Endothelial cell of umbilical vein (primary cell): ENCODE measurements at regions not wholly inside any gene's neighbourhood (a gene's known extent, or its start where the extent isn't known, plus 50 kb on each side); places are given as distances from the start of the nearest gene placed in this dataset.

ENCODE experiments used
- BruUV-seq: library from RNA; stranded (reverse); fragments of 400-500 nt; replicated peaks from 2 replicates; lab custom pipeline; 2021; lab: Mats Ljungman, UMichigan
- CTCF ChIA-PET: fragments of 300-600, 350-600 bp; sonication (Branson Sonifier 250); formaldehyde crosslinking; loops from one replicate; lab custom pipeline; 2021; ENCODE audit warnings: antibody characterized with exemption, inconsistent platforms; lab: Charles Lee
- POLR2A ChIA-PET: fragments of 300-600, 350-600 bp; sonication (Branson Sonifier 250); formaldehyde crosslinking; loops from one replicate; lab custom pipeline; 2021; ENCODE audit warnings: antibody characterized with exemption, inconsistent platforms; lab: Charles Lee
- DNase-seq: peaks from one replicate; pipeline ENCODE4 v3.0.0-alpha.2; 2011; ENCODE audit warnings: low read depth, low spot score
- FAIRE-seq: peaks from 2 replicates; lab custom pipeline; 2011; peaks lifted over from hg19 to GRCh38; lab: Jason Lieb, UNC
- H2AFZ ChIP-seq: 2 replicates; pipeline ENCODE4 v1.6.0; 2012; ENCODE audit warnings: low read depth, low read length, control low read depth, inconsistent platforms
- H3K27ac ChIP-seq: 2 replicates; pipeline ENCODE4 v1.5.1; 2011; ENCODE audit warnings: low read depth, mild to moderate bottlenecking, control low read depth, low read length, moderate library complexity; ENCODE audit not compliant: insufficient read depth
- H3K27me3 ChIP-seq, 2 experiments: 2 replicates each; pipeline versions ENCODE4 v1.6.0 to v1.6.1; 2011; ENCODE audit warnings: low read length in 2 of 2, mixed read lengths in 1 of 2; ENCODE audit not compliant: control insufficient read depth in 2 of 2, insufficient read depth in 2 of 2
- H3K36me3 ChIP-seq, 2 experiments: 2 replicates in 1 of 2; 3 replicates in 1 of 2; pipeline ENCODE4 v1.5.1; 2011; ENCODE audit warnings: low read length in 2 of 2, mild to moderate bottlenecking in 1 of 2, moderate library complexity in 1 of 2; ENCODE audit not compliant: control insufficient read depth in 2 of 2, insufficient read depth in 2 of 2; ENCODE audit errors: extremely low read depth in 1 of 2
- H3K4me1 ChIP-seq: 3 replicates; pipeline ENCODE4 v1.5.1; 2011; ENCODE audit warnings: mild to moderate bottlenecking, low read length; ENCODE audit not compliant: control insufficient read depth, insufficient read depth; ENCODE audit errors: extremely low read depth
- H3K4me2 ChIP-seq: 2 replicates; pipeline ENCODE4 v1.6.1; 2011; ENCODE audit warnings: low read length, control low read depth, mixed read lengths; ENCODE audit not compliant: insufficient read depth
- H3K4me3 ChIP-seq, 3 experiments: fragments of 200-600 bp in 1 of 3; sonication (generic), shearing (Covaris generic) in 1 of 3; replicated peaks in 1 of 3; 2 replicates each; pipeline ENCODE4 v1.5.1; 2011 to 2016; ENCODE audit warnings: control low read depth in 3 of 3, low read length in 3 of 3, mild to moderate bottlenecking in 2 of 3, inconsistent platforms in 1 of 3, low read depth in 1 of 3, moderate library complexity in 1 of 3; ENCODE audit not compliant: insufficient read depth in 1 of 3
- H3K79me2 ChIP-seq: 2 replicates; pipeline ENCODE4 v1.6.0; 2012; ENCODE audit warnings: low read length, inconsistent platforms; ENCODE audit not compliant: control insufficient read depth, insufficient read depth
- H3K9ac ChIP-seq: replicated peaks from 2 replicates; pipeline ENCODE3; 2011; ENCODE audit warnings: low read length, control low read depth; ENCODE audit not compliant: insufficient read depth; ENCODE audit errors: extremely low read depth
- H3K9me1 ChIP-seq: replicated peaks from 3 replicates; pipeline ENCODE4 v1.6.0; 2011; ENCODE audit warnings: mild to moderate bottlenecking, low read length; ENCODE audit not compliant: control insufficient read depth, insufficient read depth; ENCODE audit errors: extremely low read depth
- H3K9me3 ChIP-seq: replicated peaks from 2 replicates; pipeline ENCODE4 v1.5.1; 2012; ENCODE audit warnings: low read length, inconsistent platforms; ENCODE audit not compliant: control insufficient read depth, insufficient read depth
- H4K20me1 ChIP-seq: replicated peaks from 2 replicates; pipeline ENCODE3; 2011; ENCODE audit warnings: mild to moderate bottlenecking, low read length; ENCODE audit not compliant: control insufficient read depth, insufficient read depth; ENCODE audit errors: extremely low read depth
- CTCF ChIP-seq, 2 donors: IDR thresholded peaks; 1 replicate in 1 of 2; 2 replicates in 1 of 2; pipeline ENCODE4 v1.5.1; 2011; ENCODE audit warnings: low read length in 2 of 2, mild to moderate bottlenecking in 2 of 2, moderate library complexity in 2 of 2, control low read depth in 1 of 2, inconsistent platforms in 1 of 2, low read depth in 1 of 2; ENCODE audit not compliant: insufficient read depth in 1 of 2; ENCODE audit errors: extremely low read depth in 1 of 2
- EZH2 ChIP-seq: IDR thresholded peaks from 2 replicates; pipeline ENCODE4 v1.6.1; 2012; ENCODE audit warnings: borderline replicate concordance, low read depth, mild to moderate bottlenecking, moderate library complexity, low read length, inconsistent platforms; ENCODE audit not compliant: severe bottlenecking
- FOS ChIP-seq: IDR thresholded peaks from 2 replicates; pipeline ENCODE4 v1.6.1; 2011; ENCODE audit warnings: mild to moderate bottlenecking, low read length, moderate library complexity, borderline replicate concordance; ENCODE audit not compliant: insufficient read depth
- MAX ChIP-seq: IDR thresholded peaks from 2 replicates; pipeline ENCODE4 v1.6.1; 2011; ENCODE audit not compliant: insufficient read depth, insufficient read length
- dilution Hi-C: fragments of 300-500 bp; cut with MboI; formaldehyde crosslinking; loops from one replicate; pipeline ENCODE4 v1.15.0; 2019; ENCODE audit warnings: low sequenced_read_pairs; ENCODE audit not compliant: extremely low pct_ligation_motif_present
- intact Hi-C: fragments of 100-400 bp; cut with micrococcal nuclease; formaldehyde crosslinking; loops from one replicate; pipeline ENCODE4 v1.10.0; 2022

- no peaks in the 10 kb centered on the region for H3K9me3 ChIP-seq
- POLR2A ChIA-PET = no interaction called here
- no peak for TF ChIP-seq CTCF (IDR thresholded peaks at IDR 0.05; ENCODE audit: extremely low read depth in 1 of 2, insufficient read depth in 1 of 2, low read depth in 1 of 2, low read length in 2 of 2)
- TF ChIP-seq EZH2 = no peak
- TF ChIP-seq MAX = no peak
- FAIRE-seq (no peak), DNase-seq (peak; percentile 2)
- H3K27ac ChIP-seq = no peak overlapping the region
- BruUV-seq = no TSS peak
- no peaks in the 10 kb centered on the region for H3K9me1 ChIP-seq
- H2AFZ ChIP-seq = no peak overlapping the region
- intact Hi-C loops = no loop called here
- H3K4me2 ChIP-seq = no peak overlapping the region
- H3K4me3 ChIP-seq = no peak overlapping the region
- CTCF ChIA-PET = no interaction called here
- H3K9ac ChIP-seq = no peak overlapping the region
- no peaks in the 10 kb centered on the region for H4K20me1 ChIP-seq
- dilution Hi-C loops = no loop called here
- no peaks in the 10 kb centered on the region for H3K36me3 ChIP-seq
- no peaks in the 10 kb centered on the region for H3K79me2 ChIP-seq
- H3K4me1 ChIP-seq = no peaks in the 10 kb centered on the region
- no peaks in the 10 kb centered on the region for H3K27me3 ChIP-seq
These were observed 147.8 kb downstream of the PMAIP1 start for GRCh38 chr18:60047556-60047955.

DNA sequence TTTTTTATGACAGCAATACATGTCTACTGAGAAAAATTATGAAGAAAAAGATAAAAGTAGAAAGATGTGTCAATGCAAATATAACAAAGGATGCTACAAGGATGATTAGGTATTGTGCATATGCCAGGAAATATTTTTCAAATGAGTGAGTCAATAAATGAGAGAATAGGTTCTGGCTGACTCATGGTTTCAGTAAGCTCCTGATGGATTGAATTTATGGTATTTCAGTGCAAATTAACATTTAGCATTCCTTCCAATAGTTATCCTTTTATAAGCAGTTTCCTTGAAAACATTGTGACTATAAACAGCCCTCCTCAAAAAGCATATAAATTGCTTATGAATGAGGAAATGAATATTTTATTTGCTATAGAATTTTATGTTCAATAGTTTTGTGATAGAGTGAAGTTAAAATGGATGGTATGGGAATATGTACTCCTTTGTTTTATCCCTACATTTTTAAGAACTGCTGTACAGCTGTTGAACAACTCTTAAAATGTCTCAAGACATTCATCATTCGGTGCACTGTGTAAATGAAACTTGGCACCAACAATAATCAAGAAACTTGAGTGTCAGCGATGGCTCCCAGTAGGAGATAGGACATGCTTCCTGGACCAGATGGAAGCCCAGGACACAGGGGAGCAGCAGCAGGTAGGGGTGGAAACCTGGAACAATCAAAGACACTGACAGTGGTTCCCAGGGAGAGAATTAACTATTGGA lies 144.7 kb downstream of the PMAIP1 start:
- no peak overlapping the region for H3K4me3 ChIP-seq
- no peak overlapping the region for H3K4me2 ChIP-seq
- H3K4me1 ChIP-seq = no peaks in the 10 kb centered on the region
- H3K9me1 ChIP-seq = no peaks in the 10 kb centered on the region
- BruUV-seq = no TSS peak
- H3K27ac ChIP-seq = no peak overlapping the region
- H2AFZ ChIP-seq = no peak overlapping the region
- no peaks in the 10 kb centered on the region for H3K79me2 ChIP-seq
- no peaks in the 10 kb centered on the region for H3K36me3 ChIP-seq
- no peaks in the 10 kb centered on the region for H4K20me1 ChIP-seq
- H3K9ac ChIP-seq = no peak overlapping the region
- no peaks in the 10 kb centered on the region for H3K9me3 ChIP-seq
- H3K27me3 ChIP-seq = no peaks in the 10 kb centered on the region
- FAIRE-seq (no peak), DNase-seq (no peak)
- dilution Hi-C loops (no loop called here), intact Hi-C loops (no loop called here)
- POLR2A ChIA-PET = no interaction called here
- TF ChIP-seq CTCF (IDR thresholded peaks at IDR 0.05; ENCODE audit: extremely low read depth in 1 of 2, insufficient read depth in 1 of 2, low read depth in 1 of 2, low read length in 2 of 2) = no peak
- peak; percentile 47 for TF ChIP-seq FOS
- CTCF ChIA-PET = interaction anchor here (0.7 kb wide), 1 partner anchor 19 kb away, joined by 3 read pairs; no protein-coding TSS in a partner anchor
